HepG2 (cell line): ENCODE measurements at regions not wholly inside any gene's neighbourhood (a gene's known extent, or its start where the extent isn't known, plus 50 kb on each side); places are given as distances from the start of the nearest gene placed in this dataset.

Source experiments
- ARHGAP35 ChIP-seq: sonication (generic); formaldehyde crosslinking; IDR thresholded peaks from 2 replicates; pipeline ENCODE4 v1.9.0; 2022; ENCODE audit warnings: mild to moderate bottlenecking, inconsistent platforms, moderate library complexity, missing genetic modification reagents, borderline replicate concordance
- CENPX ChIP-seq: sonication (generic); formaldehyde crosslinking; IDR thresholded peaks from 2 replicates; pipeline ENCODE4 v1.9.0; 2021; ENCODE audit warnings: mild to moderate bottlenecking, missing genetic modification reagents, moderate library complexity
- CHCHD3 ChIP-seq: sonication (generic); formaldehyde crosslinking; IDR thresholded peaks from 2 replicates; pipeline ENCODE4 v1.8.0; 2022; ENCODE audit warnings: mild to moderate bottlenecking, missing genetic modification reagents, moderate library complexity
- DNMT3B ChIP-seq: conservative IDR thresholded peaks from 2 replicates; pipeline ENCODE4 v1.6.1; 2016; ENCODE audit warnings: missing biosample characterization, control low read depth
- IRF9 ChIP-seq: sonication (generic); formaldehyde crosslinking; IDR thresholded peaks from 2 replicates; pipeline ENCODE4 v1.8.0; 2022; ENCODE audit warnings: missing genetic modification reagents, mild to moderate bottlenecking, borderline replicate concordance
- PHF20 ChIP-seq: sonication (generic); formaldehyde crosslinking; IDR thresholded peaks from 2 replicates; pipeline ENCODE4 v1.5.0; 2020; ENCODE audit warnings: mild to moderate bottlenecking, missing genetic modification reagents
- SSRP1 ChIP-seq: IDR thresholded peaks from 2 replicates; pipeline ENCODE4 v1.6.1; 2016; ENCODE audit warnings: control low read depth
- YY1 ChIP-seq: IDR thresholded peaks from 2 replicates; pipeline ENCODE4 v1.6.1; 2011; ENCODE audit warnings: low read length, low read depth, moderate library complexity, mild to moderate bottlenecking; ENCODE audit not compliant: insufficient read depth, insufficient replicate concordance
- ZBTB3 ChIP-seq: sonication (generic); formaldehyde crosslinking; IDR thresholded peaks from 2 replicates; pipeline ENCODE4 v1.4.0; 2020; ENCODE audit warnings: low read depth, mild to moderate bottlenecking, moderate library complexity, missing genetic modification reagents, borderline replicate concordance
- ZBTB37 ChIP-seq: sonication (generic); formaldehyde crosslinking; IDR thresholded peaks from 2 replicates; pipeline ENCODE4 v1.4.0; 2020; ENCODE audit warnings: mild to moderate bottlenecking, missing genetic modification reagents
- ZNF17 ChIP-seq: sonication (generic); formaldehyde crosslinking; IDR thresholded peaks from 2 replicates; pipeline ENCODE4 v1.5.0; 2020; ENCODE audit warnings: mild to moderate bottlenecking, missing genetic modification reagents
- ZNF318 ChIP-seq: sonication (generic); formaldehyde crosslinking; IDR thresholded peaks from 2 replicates; pipeline ENCODE4 v1.4.0; 2020; ENCODE audit warnings: mild to moderate bottlenecking, missing genetic modification reagents
- ZNF660 ChIP-seq: sonication (generic); formaldehyde crosslinking; IDR thresholded peaks from 2 replicates; pipeline ENCODE4 v1.5.1; 2020; ENCODE audit warnings: mild to moderate bottlenecking, low read depth, missing genetic modification reagents, borderline replicate concordance

GRCh38 chr20:40010483-40010882 lies 678.6 kb downstream of the MAFB start (continued):
- TF ChIP-seq ZNF660 (CRISPR knock-in tag) (no peak), ZNF17 (no peak), ARHGAP35 (CRISPR knock-in tag) (no peak), CENPX (CRISPR knock-in tag) (no peak), DNMT3B (no peak), SSRP1 (CRISPR knock-in tag) (no peak), ZBTB37 (CRISPR knock-in tag) (no peak), YY1 (no peak), IRF9 (no peak), ZBTB3 (CRISPR knock-in tag) (no peak), ZNF318 (CRISPR knock-in tag) (no peak), CHCHD3 (CRISPR knock-in tag) (no peak), PHF20 (CRISPR knock-in tag) (no peak)
